ENCODE measurements at regions not wholly inside any gene's neighbourhood (a gene's known extent, or its start where the extent isn't known, plus 50 kb on each side); places are given as distances from the start of the nearest gene placed in this dataset.
A peak's percentile ranks its signal among the peaks of the same experiment; 100 is the strongest.

GRCh38 chr2:9156483-9156882 is 50.1 kb upstream of the ASAP2 start:
- DNase-seq (ENCODE audit: insufficient read length, low spot score) (no peak), FAIRE-seq (no peak)

GRCh38 chr2:9154061-9154460 is 52.6 kb upstream of the ASAP2 start:
- no peak for FAIRE-seq
- no peak for DNase-seq (ENCODE audit: insufficient read length, low spot score)

- no peak for DNase-seq (ENCODE audit: insufficient read length, low spot score)
- FAIRE-seq = no peak
Measured at GRCh38 chr2:9153643-9153980, 53.0 kb upstream of the ASAP2 start.

GRCh38 chr2:9152975-9153642 is 53.5 kb upstream of the ASAP2 start:
- DNase-seq (ENCODE audit: insufficient read length, low spot score) (no peak), FAIRE-seq (no peak)

- FAIRE-seq (no peak), DNase-seq (ENCODE audit: insufficient read length, low spot score) (no peak)
Measured at GRCh38 chr2:9150906-9151305, 55.7 kb upstream of the ASAP2 start.

GRCh38 chr2:9150568-9150900 is 56.1 kb upstream of the ASAP2 start:
- DNase-seq (ENCODE audit: insufficient read length, low spot score) = no peak
- no peak for FAIRE-seq

- FAIRE-seq = no peak
- no peak for DNase-seq (ENCODE audit: insufficient read length, low spot score)
Measured at GRCh38 chr2:9149726-9150567, 56.7 kb upstream of the ASAP2 start.

- DNase-seq (ENCODE audit: insufficient read length, low spot score) = no peak
- no peak for FAIRE-seq
Measured at GRCh38 chr2:9149388-9149660, 57.3 kb upstream of the ASAP2 start.

- no peak for DNase-seq (ENCODE audit: insufficient read length, low spot score)
- no peak for FAIRE-seq
Measured at GRCh38 chr2:9146646-9147045, 60.0 kb upstream of the ASAP2 start.

- FAIRE-seq (no peak), DNase-seq (ENCODE audit: insufficient read length, low spot score) (no peak)
Measured at GRCh38 chr2:9145752-9146430, 60.7 kb upstream of the ASAP2 start.

- FAIRE-seq = no peak
- no peak for DNase-seq (ENCODE audit: insufficient read length, low spot score)
Measured at GRCh38 chr2:9145109-9145751, 61.4 kb upstream of the ASAP2 start.

GRCh38 chr2:9144617-9145016 is 62.0 kb upstream of the ASAP2 start:
- FAIRE-seq (no peak), DNase-seq (ENCODE audit: insufficient read length, low spot score) (no peak)

GRCh38 chr2:9144046-9144445 is 62.6 kb upstream of the ASAP2 start:
- DNase-seq (ENCODE audit: insufficient read length, low spot score) (no peak), FAIRE-seq (no peak)

- FAIRE-seq (no peak), DNase-seq (ENCODE audit: insufficient read length, low spot score) (no peak)
Measured at GRCh38 chr2:9143264-9143815, 63.3 kb upstream of the ASAP2 start.

GRCh38 chr2:9142551-9143263 is 63.9 kb upstream of the ASAP2 start:
- FAIRE-seq (no peak), DNase-seq (ENCODE audit: insufficient read length, low spot score) (peak; percentile 85)

GRCh38 chr2:9141706-9142460 is 64.7 kb upstream of the ASAP2 start:
- FAIRE-seq (no peak), DNase-seq (ENCODE audit: insufficient read length, low spot score) (no peak)

- DNase-seq (ENCODE audit: insufficient read length, low spot score) = no peak
- FAIRE-seq = no peak
Measured at GRCh38 chr2:9141091-9141667, 65.4 kb upstream of the ASAP2 start.

GRCh38 chr2:9140645-9141044 is 66.0 kb upstream of the ASAP2 start:
- DNase-seq (ENCODE audit: insufficient read length, low spot score) (no peak), FAIRE-seq (no peak)

GRCh38 chr2:9139491-9140443 is 66.8 kb upstream of the ASAP2 start:
- peak; percentile 70 for DNase-seq (ENCODE audit: insufficient read length, low spot score)
- peak; percentile 79 for FAIRE-seq

Data from GM19239 (cell line).